ENCODE measurements at regions not wholly inside any gene's neighbourhood (a gene's known extent, or its start where the extent isn't known, plus 50 kb on each side); places are given as distances from the start of the nearest gene placed in this dataset.
"Not testable (repeated sequence)": the region's sequence is repeated elsewhere in the genome, so short reads cannot be mapped to it uniquely, and the experiment has no call there.

- Histone ChIP-seq H3K4me3 (ENCODE audit: low read depth, low read length) (no peak overlapping the region), H3K27me3 (ENCODE audit: control insufficient read depth, insufficient read depth, low read length) (no peaks in the 10 kb centered on the region)
- WGBS (ENCODE audit: insufficient coverage): 91% methylated on average over 5 of the region's 6 CpGs
Observed at GRCh38 chr2:195561116-195561921, 95.7 kb upstream of the SLC39A10 start.

GRCh38 chr2:195560209-195560895 is 96.7 kb upstream of the SLC39A10 start:
- H3K9me3 ChIP-seq (ENCODE audit: control insufficient read depth, insufficient read depth, low read length): no peaks in the 10 kb centered on the region
- 89% methylated on average over 5 of the region's 10 CpGs for WGBS (ENCODE audit: insufficient coverage)
- no peaks in the 10 kb centered on the region for H3K36me3 ChIP-seq (ENCODE audit: control insufficient read depth, insufficient read depth, low read length)
- DNase-seq (ENCODE audit: low read depth in 4 of 6, low spot score in 6 of 6): no peak
- H3K4me3 ChIP-seq (ENCODE audit: low read depth, low read length): no peak overlapping the region
- no peaks in the 10 kb centered on the region for H3K27me3 ChIP-seq (ENCODE audit: control insufficient read depth, insufficient read depth, low read length)
- no peak overlapping the region for H3K27ac ChIP-seq (ENCODE audit: low read depth, low read length)
- H3K4me1 ChIP-seq (ENCODE audit: control insufficient read depth, insufficient read depth, low read length): no peaks in the 10 kb centered on the region

More at GRCh38 chr2:195561116-195561921, 95.7 kb upstream of the SLC39A10 start:
- Histone ChIP-seq H3K36me3 (ENCODE audit: control insufficient read depth, insufficient read depth, low read length) (no peaks in the 10 kb centered on the region), H3K4me1 (ENCODE audit: control insufficient read depth, insufficient read depth, low read length) (no peaks in the 10 kb centered on the region), H3K27ac (ENCODE audit: low read depth, low read length) (no peak overlapping the region), H3K9me3 (ENCODE audit: control insufficient read depth, insufficient read depth, low read length) (no peaks in the 10 kb centered on the region)
- no peak for DNase-seq (ENCODE audit: low read depth in 4 of 6, low spot score in 6 of 6)

GRCh38 chr2:195559431-195559914 is 97.6 kb upstream of the SLC39A10 start:
- Histone ChIP-seq H3K27me3 (ENCODE audit: control insufficient read depth, insufficient read depth, low read length) (no peaks in the 10 kb centered on the region), H3K4me3 (ENCODE audit: low read depth, low read length) (no peak overlapping the region), H3K4me1 (ENCODE audit: control insufficient read depth, insufficient read depth, low read length) (no peaks in the 10 kb centered on the region), H3K27ac (ENCODE audit: low read depth, low read length) (no peak overlapping the region), H3K9me3 (ENCODE audit: control insufficient read depth, insufficient read depth, low read length) (no peaks in the 10 kb centered on the region), H3K36me3 (ENCODE audit: control insufficient read depth, insufficient read depth, low read length) (no peaks in the 10 kb centered on the region)
- DNase-seq (ENCODE audit: low read depth in 4 of 6, low spot score in 6 of 6): no peak
- WGBS (ENCODE audit: insufficient coverage): 85% methylated on average over 2 of the region's 5 CpGs

GRCh38 chr2:195555971-195556370 is 101.1 kb upstream of the SLC39A10 start:
- Histone ChIP-seq H3K9me3 (ENCODE audit: control insufficient read depth, insufficient read depth, low read length) (no peaks in the 10 kb centered on the region), H3K36me3 (ENCODE audit: control insufficient read depth, insufficient read depth, low read length) (no peaks in the 10 kb centered on the region), H3K4me3 (ENCODE audit: low read depth, low read length) (no peak overlapping the region), H3K27ac (ENCODE audit: low read depth, low read length) (no peak overlapping the region), H3K4me1 (ENCODE audit: control insufficient read depth, insufficient read depth, low read length) (no peaks in the 10 kb centered on the region), H3K27me3 (ENCODE audit: control insufficient read depth, insufficient read depth, low read length) (no peaks in the 10 kb centered on the region)
- DNase-seq (ENCODE audit: low read depth in 4 of 6, low spot score in 6 of 6): no peak
- WGBS (ENCODE audit: insufficient coverage): no CpG with 5 or more reads among the region's 1 CpG

- Histone ChIP-seq H3K4me3 (ENCODE audit: low read depth, low read length) (no peak overlapping the region), H3K9me3 (ENCODE audit: control insufficient read depth, insufficient read depth, low read length) (no peaks in the 10 kb centered on the region), H3K4me1 (ENCODE audit: control insufficient read depth, insufficient read depth, low read length) (no peaks in the 10 kb centered on the region), H3K27me3 (ENCODE audit: control insufficient read depth, insufficient read depth, low read length) (no peaks in the 10 kb centered on the region), H3K27ac (ENCODE audit: low read depth, low read length) (no peak overlapping the region), H3K36me3 (ENCODE audit: control insufficient read depth, insufficient read depth, low read length) (no peaks in the 10 kb centered on the region)
- DNase-seq (ENCODE audit: low read depth in 4 of 6, low spot score in 6 of 6): no peak
- no CpG with 5 or more reads among the region's 1 CpG for WGBS (ENCODE audit: insufficient coverage)
Observed at GRCh38 chr2:195552581-195552980, 104.4 kb upstream of the SLC39A10 start.

- Histone ChIP-seq H3K36me3 (ENCODE audit: control insufficient read depth, insufficient read depth, low read length) (no peaks in the 10 kb centered on the region), H3K4me1 (ENCODE audit: control insufficient read depth, insufficient read depth, low read length) (no peaks in the 10 kb centered on the region), H3K9me3 (ENCODE audit: control insufficient read depth, insufficient read depth, low read length) (no peaks in the 10 kb centered on the region), H3K4me3 (ENCODE audit: low read depth, low read length) (no peak overlapping the region), H3K27ac (ENCODE audit: low read depth, low read length) (no peak overlapping the region), H3K27me3 (ENCODE audit: control insufficient read depth, insufficient read depth, low read length) (no peaks in the 10 kb centered on the region)
- no peak for DNase-seq (ENCODE audit: low read depth in 4 of 6, low spot score in 6 of 6)
- 100% methylated on average over 2 of the region's 4 CpGs for WGBS (ENCODE audit: insufficient coverage)
Observed at GRCh38 chr2:195548198-195548940, 108.7 kb upstream of the SLC39A10 start.

- 88% methylated on average over 34 of the region's 47 CpGs for WGBS (ENCODE audit: insufficient coverage)
- not testable (repeated sequence) for DNase-seq (ENCODE audit: low read depth in 4 of 6, low spot score in 6 of 6); H3K36me3 ChIP-seq (ENCODE audit: control insufficient read depth, insufficient read depth, low read length); H3K4me1 ChIP-seq (ENCODE audit: control insufficient read depth, insufficient read depth, low read length); H3K27ac ChIP-seq (ENCODE audit: low read depth, low read length); H3K4me3 ChIP-seq (ENCODE audit: low read depth, low read length); H3K27me3 ChIP-seq (ENCODE audit: control insufficient read depth, insufficient read depth, low read length); H3K9me3 ChIP-seq (ENCODE audit: control insufficient read depth, insufficient read depth, low read length)
Observed at GRCh38 chr2:195547268-195547840, 109.7 kb upstream of the SLC39A10 start.

- WGBS (ENCODE audit: insufficient coverage): 80% methylated on average over 1 of the region's 3 CpGs
- H3K9me3 ChIP-seq (ENCODE audit: control insufficient read depth, insufficient read depth, low read length): no peaks in the 10 kb centered on the region
- H3K27ac ChIP-seq (ENCODE audit: low read depth, low read length): no peak overlapping the region
- no peak overlapping the region for H3K4me3 ChIP-seq (ENCODE audit: low read depth, low read length)
- no peaks in the 10 kb centered on the region for H3K27me3 ChIP-seq (ENCODE audit: control insufficient read depth, insufficient read depth, low read length)
- H3K4me1 ChIP-seq (ENCODE audit: control insufficient read depth, insufficient read depth, low read length): no peaks in the 10 kb centered on the region
- no peaks in the 10 kb centered on the region for H3K36me3 ChIP-seq (ENCODE audit: control insufficient read depth, insufficient read depth, low read length)
- DNase-seq (ENCODE audit: low read depth in 4 of 6, low spot score in 6 of 6): no peak
Observed at GRCh38 chr2:195545811-195546210, 111.2 kb upstream of the SLC39A10 start.

Data from spinal cord (tissue), 9 donors.